ENCODE measurements at regions not wholly inside any gene's neighbourhood (a gene's known extent, or its start where the extent isn't known, plus 50 kb on each side); places are given as distances from the start of the nearest gene placed in this dataset.

DNA sequence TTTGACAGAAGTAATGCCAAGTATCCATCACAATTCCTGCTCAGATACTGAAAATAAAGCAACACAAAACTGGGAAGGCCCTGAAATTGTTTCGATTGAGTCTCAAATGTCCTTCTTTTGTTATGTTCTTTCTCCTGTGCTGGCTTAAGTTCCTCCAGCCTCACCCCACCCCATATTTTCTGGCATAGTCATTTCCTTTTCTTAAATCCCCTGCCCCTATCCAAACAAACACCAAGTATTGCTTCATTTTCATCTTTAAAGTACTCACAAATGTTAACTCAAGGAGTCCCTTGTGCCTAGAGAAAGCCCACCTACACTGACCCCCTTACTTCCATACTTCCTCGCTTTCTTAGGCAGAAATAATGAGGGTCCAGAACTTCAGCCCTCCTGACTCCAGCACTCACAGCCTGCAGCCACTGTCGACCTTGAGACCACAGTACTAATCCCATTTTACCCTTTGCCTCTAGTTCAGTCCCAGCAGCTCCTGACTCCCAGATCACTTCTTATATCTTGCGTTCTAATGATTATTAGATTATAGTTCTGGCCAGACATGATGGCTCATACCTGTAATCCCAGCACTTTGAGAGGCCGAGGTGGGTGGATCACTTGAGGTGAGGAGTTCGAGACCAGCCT lies 73.2 kb upstream of the ST8SIA6 start:
- TF ChIP-seq, protein P1, sequence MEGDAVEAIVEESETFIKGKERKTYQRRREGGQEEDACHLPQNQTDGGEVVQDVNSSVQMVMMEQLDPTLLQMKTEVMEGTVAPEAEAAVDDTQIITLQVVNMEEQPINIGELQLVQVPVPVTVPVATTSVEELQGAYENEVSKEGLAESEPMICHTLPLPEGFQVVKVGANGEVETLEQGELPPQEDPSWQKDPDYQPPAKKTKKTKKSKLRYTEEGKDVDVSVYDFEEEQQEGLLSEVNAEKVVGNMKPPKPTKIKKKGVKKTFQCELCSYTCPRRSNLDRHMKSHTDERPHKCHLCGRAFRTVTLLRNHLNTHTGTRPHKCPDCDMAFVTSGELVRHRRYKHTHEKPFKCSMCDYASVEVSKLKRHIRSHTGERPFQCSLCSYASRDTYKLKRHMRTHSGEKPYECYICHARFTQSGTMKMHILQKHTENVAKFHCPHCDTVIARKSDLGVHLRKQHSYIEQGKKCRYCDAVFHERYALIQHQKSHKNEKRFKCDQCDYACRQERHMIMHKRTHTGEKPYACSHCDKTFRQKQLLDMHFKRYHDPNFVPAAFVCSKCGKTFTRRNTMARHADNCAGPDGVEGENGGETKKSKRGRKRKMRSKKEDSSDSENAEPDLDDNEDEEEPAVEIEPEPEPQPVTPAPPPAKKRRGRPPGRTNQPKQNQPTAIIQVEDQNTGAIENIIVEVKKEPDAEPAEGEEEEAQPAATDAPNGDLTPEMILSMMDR (IDR thresholded peaks at IDR 0.05; ENCODE audit: low read depth, low read length): no peak
- TF ChIP-seq EZH2phosphoT487 (IDR thresholded peaks at IDR 0.05; ENCODE audit: low read depth): no peak

All from OCI-LY3 (cell line).